Spleen (tissue), 11 donors: ENCODE measurements at regions not wholly inside any gene's neighbourhood (a gene's known extent, or its start where the extent isn't known, plus 50 kb on each side); places are given as distances from the start of the nearest gene placed in this dataset.
A peak's percentile ranks its signal among the peaks of the same experiment; 100 is the strongest.

Source experiments
- DNase-seq: peaks from one replicate; pipeline ENCODE4 v3.0.0-alpha.2; 2020
- H3K27ac ChIP-seq, 8 donors: fragments of 200-600 bp; sonication (generic) in 7 of 8; 1 replicate in 4 of 8; 2 replicates in 4 of 8; pipeline versions ENCODE4 v1.5.0 to v1.8.0; 2016 to 2021; ENCODE audit warnings: inconsistent platforms in 4 of 8, mild to moderate bottlenecking in 4 of 8, moderate library complexity in 1 of 8
- H3K27me3 ChIP-seq, 7 donors: fragments of 200-600 bp; sonication (generic) in 6 of 7; replicated peaks in 1 of 7; 1 replicate in 4 of 7; 2 replicates in 3 of 7; pipeline versions ENCODE4 v1.5.0 to v1.8.0; 2016 to 2021; ENCODE audit warnings: inconsistent platforms in 3 of 7, mild to moderate bottlenecking in 1 of 7
- H3K36me3 ChIP-seq, 6 donors: fragments of 200-600 bp; sonication (generic) in 5 of 6; 1 replicate in 4 of 6; 2 replicates in 2 of 6; pipeline versions ENCODE4 v1.5.0 to v1.8.0; 2016 to 2021; ENCODE audit warnings: inconsistent platforms in 2 of 6
- H3K4me1 ChIP-seq, 6 donors: fragments of 200-600 bp; sonication (generic) in 5 of 6; 1 replicate in 3 of 6; 2 replicates in 3 of 6; pipeline versions ENCODE4 v1.5.0 to v1.8.0; 2016 to 2021; ENCODE audit warnings: inconsistent platforms in 3 of 6
- H3K4me3 ChIP-seq, 8 donors: fragments of 200-600 bp; sonication (generic) in 7 of 8; 1 replicate in 4 of 8; 2 replicates in 4 of 8; pipeline versions ENCODE4 v1.5.0 to v1.8.0; 2016 to 2021; ENCODE audit warnings: inconsistent platforms in 4 of 8, mild to moderate bottlenecking in 4 of 8, moderate library complexity in 2 of 8
- H3K9me3 ChIP-seq, 8 donors: fragments of 200-600 bp; sonication (generic) in 7 of 8; 1 replicate in 4 of 8; 2 replicates in 4 of 8; pipeline versions ENCODE4 v1.5.0 to v1.8.0; 2016 to 2021; ENCODE audit warnings: inconsistent platforms in 4 of 8
- CTCF ChIP-seq, 11 experiments: fragments of 200-600 bp in 7 of 11; fragments of 450-650 bp in 4 of 11; sonication (generic) in 4 of 11; IDR thresholded peaks in 8 of 11; conservative IDR thresholded peaks in 3 of 11; 1 replicate in 7 of 11; 2 replicates in 4 of 11; pipeline versions ENCODE4 v1.4.0 to v1.8.0; 2016 to 2021; ENCODE audit warnings: antibody characterized with exemption in 11 of 11, inconsistent platforms in 4 of 11, mild to moderate bottlenecking in 1 of 11
- POLR2A ChIP-seq, 3 donors: fragments of 450-650 bp; IDR thresholded peaks; one replicate each; pipeline ENCODE4 v1.5.1; 2017; ENCODE audit warnings: antibody characterized with exemption in 3 of 3, mild to moderate bottlenecking in 1 of 3
- POLR2AphosphoS5 ChIP-seq, 3 donors: sonication (generic); formaldehyde crosslinking; IDR thresholded peaks; one replicate each; pipeline ENCODE4 v1.5.1; 2017; ENCODE audit warnings: antibody characterized with exemption in 3 of 3
- WGBS, 5 donors: extraction: QIAGEN DNeasy Blood & Tissue Kit in 3 of 5; methylation state at CpG; one replicate each; pipeline versions ENCODE4 v1.1.5 to v1.1.7; 2013 to 2018; 5-methylcytosine and 5-hydroxymethylcytosine counted together
- intact Hi-C: fragments of 100-400 bp; cut with DNase I; formaldehyde crosslinking; loops from one replicate; pipeline ENCODE4 v1.15.0; 2023; ENCODE audit warnings: low total_unique reads
- donor health status: healthy with polysubstance abuse.
- donor health status: DM: no; HTN: no; CAD: no; lungs with moderate emphysema.
- donor health status: DM: no; HTN: no; CAD: no.
- donor health status: Bipolar disorder and iron deficiency.
- donor health status: healthy.
- donor health status: DM: no; HTN: no; CAD: no.
- donor health status: DM: yes; HTN: yes; CAD: no.

- WGBS, 5 donors, result 79 to 91% (median 84%) methylated on average over 11 to 13 of the region's 13 CpGs
- Histone ChIP-seq H3K9me3 (no peaks in the 10 kb centered on the region), H3K27me3 (peaks cover 0 to 30% (median 0%) of the 10 kb centered on the region in 7 donors), H3K4me1 (peaks cover 13 to 59% (median 32%) of the 10 kb centered on the region in 6 donors), H3K36me3 (no peaks in the 10 kb centered on the region), H3K27ac (peak overlapping the region in 2 of 8 donors; percentile 6 to 23), H3K4me3 (no peak overlapping the region)
- DNase-seq, result no peak
- intact Hi-C loops, result no loop called here
- TF ChIP-seq POLR2A (IDR thresholded peaks at IDR 0.05), result no peak
- no peak for TF ChIP-seq CTCF (IDR thresholded peaks at IDR 0.05 in 8 of 11, conservative IDR thresholded peaks at IDR 0.05 in 3 of 11)
- TF ChIP-seq POLR2AphosphoS5 (IDR thresholded peaks at IDR 0.05), result no peak
Observed at GRCh38 chr10:78976825-78977755, 91.7 kb upstream of the ZMIZ1 start.

DNA sequence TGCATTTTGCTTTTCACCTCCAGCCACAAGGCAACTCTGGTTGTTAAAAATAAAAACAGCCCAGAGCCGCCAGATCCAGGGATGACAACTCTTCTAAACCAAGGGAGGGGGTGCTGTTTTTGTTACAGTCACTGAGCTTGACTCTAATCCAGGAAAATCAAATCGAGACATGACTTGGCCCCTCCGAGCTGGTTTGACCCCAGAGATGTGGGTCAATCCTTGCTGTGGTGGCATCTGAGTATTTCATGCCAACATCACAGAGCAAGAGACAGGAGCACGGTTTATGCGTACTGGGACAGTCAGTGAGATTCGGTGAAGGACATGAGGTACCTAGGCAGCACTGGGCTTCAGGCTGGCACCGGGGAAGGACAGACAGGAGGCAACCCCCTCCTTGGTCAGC is 88.8 kb upstream of the ZMIZ1 start:
- no peak overlapping the region for H3K27ac ChIP-seq
- intact Hi-C loops, result no loop called here
- 83 to 94% (median 89%) methylated on average over 7 of the region's 7 CpGs for WGBS, 5 donors
- H3K4me1 ChIP-seq, result peaks cover 2 to 31% (median 8%) of the 10 kb centered on the region in 6 donors
- peaks cover 0 to 1% (median 0%) of the 10 kb centered on the region in 7 donors for H3K27me3 ChIP-seq
- no peak overlapping the region for H3K4me3 ChIP-seq
- TF ChIP-seq CTCF (IDR thresholded peaks at IDR 0.05 in 8 of 11, conservative IDR thresholded peaks at IDR 0.05 in 3 of 11), result no peak
- no peak for TF ChIP-seq POLR2A (IDR thresholded peaks at IDR 0.05)
- no peak for TF ChIP-seq POLR2AphosphoS5 (IDR thresholded peaks at IDR 0.05)
- no peaks in the 10 kb centered on the region for H3K36me3 ChIP-seq
- no peaks in the 10 kb centered on the region for H3K9me3 ChIP-seq
- no peak for DNase-seq

DNA sequence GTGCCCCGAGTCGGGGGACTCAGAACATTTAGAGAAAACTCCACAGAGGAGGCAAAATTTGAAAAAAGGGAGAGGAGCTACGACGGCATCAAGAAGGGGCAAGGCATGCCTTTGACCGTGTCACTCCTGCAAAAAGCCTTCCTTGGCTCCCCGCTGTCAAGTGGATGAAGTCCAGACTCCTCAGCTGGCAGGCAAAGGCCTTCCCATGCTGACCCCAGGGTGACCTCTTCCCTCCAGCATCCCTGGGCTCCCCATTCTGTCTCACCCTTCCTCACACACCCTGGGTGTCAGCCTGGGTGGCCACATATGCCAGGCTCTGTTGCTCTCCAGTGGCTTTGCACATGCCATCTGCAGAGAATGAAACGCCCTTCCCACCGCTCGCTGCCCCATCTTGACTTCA is 88.4 kb upstream of the ZMIZ1 start:
- H3K36me3 ChIP-seq, result no peaks in the 10 kb centered on the region
- no peak overlapping the region for H3K27ac ChIP-seq
- no peaks in the 10 kb centered on the region for H3K9me3 ChIP-seq
- DNase-seq, result no peak
- H3K4me1 ChIP-seq, result peaks cover 0 to 27% (median 7%) of the 10 kb centered on the region in 6 donors
- no peaks in the 10 kb centered on the region for H3K27me3 ChIP-seq
- WGBS, 5 donors, result 86 to 90% (median 89%) methylated on average over 9 of the region's 9 CpGs
- H3K4me3 ChIP-seq, result no peak overlapping the region
- intact Hi-C loops, result no loop called here
- no peak for TF ChIP-seq POLR2A (IDR thresholded peaks at IDR 0.05)
- TF ChIP-seq CTCF (IDR thresholded peaks at IDR 0.05 in 8 of 11, conservative IDR thresholded peaks at IDR 0.05 in 3 of 11), result no peak
- TF ChIP-seq POLR2AphosphoS5 (IDR thresholded peaks at IDR 0.05), result no peak

- TF ChIP-seq POLR2A (IDR thresholded peaks at IDR 0.05), result no peak
- no peak for TF ChIP-seq POLR2AphosphoS5 (IDR thresholded peaks at IDR 0.05)
- TF ChIP-seq CTCF (IDR thresholded peaks at IDR 0.05 in 8 of 11, conservative IDR thresholded peaks at IDR 0.05 in 3 of 11), result no peak
- H3K27ac ChIP-seq, result no peak overlapping the region
- no peaks in the 10 kb centered on the region for H3K27me3 ChIP-seq
- H3K36me3 ChIP-seq, result no peaks in the 10 kb centered on the region
- no peak overlapping the region for H3K4me3 ChIP-seq
- peaks cover 0 to 26% (median 6%) of the 10 kb centered on the region in 6 donors for H3K4me1 ChIP-seq
- DNase-seq, result no peak
- no peaks in the 10 kb centered on the region for H3K9me3 ChIP-seq
- 81 to 93% (median 92%) methylated on average over 5 of the region's 5 CpGs for WGBS, 5 donors
- intact Hi-C loops, result no loop called here
Observed at GRCh38 chr10:78980815-78981214, 88.0 kb upstream of the ZMIZ1 start.
